GM12892 (cell line): ENCODE measurements at regions not wholly inside any gene's neighbourhood (a gene's known extent, or its start where the extent isn't known, plus 50 kb on each side); places are given as distances from the start of the nearest gene placed in this dataset.

Experiments
- POLR2A ChIP-seq: IDR thresholded peaks from 2 replicates; pipeline ENCODE4 v1.6.1; 2011; ENCODE audit warnings: low read depth, low read length, control low read depth
- POLR2AphosphoS5 ChIP-seq: IDR thresholded peaks from 2 replicates; pipeline ENCODE4 v1.6.1; 2011; ENCODE audit warnings: low read depth, low read length, control low read depth

DNA sequence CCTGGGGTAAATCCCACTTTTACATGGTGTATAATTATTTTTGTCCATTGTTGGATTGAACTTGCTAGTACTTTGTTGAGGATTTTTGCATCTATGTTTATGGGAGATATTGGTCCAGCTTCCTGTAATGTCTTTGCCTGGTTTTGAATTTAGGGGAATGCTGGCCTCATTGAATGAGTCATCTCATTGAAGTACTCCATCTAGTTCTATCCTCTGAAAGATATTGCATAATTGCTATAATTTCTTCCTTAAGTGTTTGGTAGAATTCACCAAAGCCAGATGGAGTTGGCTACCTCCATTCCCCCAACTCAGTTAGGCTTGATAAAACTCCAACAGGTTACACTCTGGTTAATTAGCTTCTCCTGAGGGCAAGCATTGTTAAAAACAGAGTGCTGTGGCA lies 237.4 kb upstream of the TGFBR2 start:
- TF ChIP-seq POLR2A = no peak
- TF ChIP-seq POLR2AphosphoS5 = no peak
